ENCODE measurements at regions not wholly inside any gene's neighbourhood (a gene's known extent, or its start where the extent isn't known, plus 50 kb on each side); places are given as distances from the start of the nearest gene placed in this dataset.

DNA sequence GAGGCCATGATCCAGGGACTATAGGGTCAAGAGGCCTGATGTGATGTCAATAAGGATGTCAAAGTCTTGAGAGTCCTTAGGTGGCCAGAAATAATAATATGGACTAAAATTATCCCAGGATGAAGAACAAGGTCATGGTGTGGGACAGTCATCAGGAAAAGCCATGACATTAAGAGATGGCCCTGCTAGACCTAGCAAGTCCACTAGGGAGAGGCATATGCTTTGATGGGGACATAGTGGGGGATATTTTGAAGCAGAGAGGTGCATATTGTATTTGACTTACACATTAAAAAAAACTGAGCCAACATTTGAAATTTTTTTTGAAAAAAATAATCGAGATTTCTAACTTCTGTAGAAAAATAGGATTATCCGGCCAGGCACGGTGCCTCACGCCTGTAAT, 53.3 kb upstream of the CXCR4 start:
- TF ChIP-seq, protein P1, sequence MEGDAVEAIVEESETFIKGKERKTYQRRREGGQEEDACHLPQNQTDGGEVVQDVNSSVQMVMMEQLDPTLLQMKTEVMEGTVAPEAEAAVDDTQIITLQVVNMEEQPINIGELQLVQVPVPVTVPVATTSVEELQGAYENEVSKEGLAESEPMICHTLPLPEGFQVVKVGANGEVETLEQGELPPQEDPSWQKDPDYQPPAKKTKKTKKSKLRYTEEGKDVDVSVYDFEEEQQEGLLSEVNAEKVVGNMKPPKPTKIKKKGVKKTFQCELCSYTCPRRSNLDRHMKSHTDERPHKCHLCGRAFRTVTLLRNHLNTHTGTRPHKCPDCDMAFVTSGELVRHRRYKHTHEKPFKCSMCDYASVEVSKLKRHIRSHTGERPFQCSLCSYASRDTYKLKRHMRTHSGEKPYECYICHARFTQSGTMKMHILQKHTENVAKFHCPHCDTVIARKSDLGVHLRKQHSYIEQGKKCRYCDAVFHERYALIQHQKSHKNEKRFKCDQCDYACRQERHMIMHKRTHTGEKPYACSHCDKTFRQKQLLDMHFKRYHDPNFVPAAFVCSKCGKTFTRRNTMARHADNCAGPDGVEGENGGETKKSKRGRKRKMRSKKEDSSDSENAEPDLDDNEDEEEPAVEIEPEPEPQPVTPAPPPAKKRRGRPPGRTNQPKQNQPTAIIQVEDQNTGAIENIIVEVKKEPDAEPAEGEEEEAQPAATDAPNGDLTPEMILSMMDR (IDR thresholded peaks at IDR 0.05; ENCODE audit: extremely low read depth, missing control alignments): peak; percentile 6
- no peak for DNase-seq (ENCODE audit: low spot score)

GRCh38 chr2:136168720-136169119, 50.8 kb upstream of the CXCR4 start:
- no peak for DNase-seq (ENCODE audit: low spot score)
- TF ChIP-seq, protein P1 (IDR thresholded peaks at IDR 0.05; ENCODE audit: extremely low read depth, missing control alignments): no peak

- TF ChIP-seq, protein P1 (IDR thresholded peaks at IDR 0.05; ENCODE audit: extremely low read depth, missing control alignments): no peak
- DNase-seq (ENCODE audit: low spot score): no peak
Observed at GRCh38 chr2:136167721-136168475, 49.9 kb upstream of the CXCR4 start.

Data from GM20000 (cell line).